GM23248 (cell line): ENCODE measurements at regions not wholly inside any gene's neighbourhood (a gene's known extent, or its start where the extent isn't known, plus 50 kb on each side); places are given as distances from the start of the nearest gene placed in this dataset.

Experiments used
- EZH2 ChIP-seq: fragments of 200-600 bp; sonication (generic); IDR thresholded peaks from 2 replicates; pipeline ENCODE4 v1.6.1; 2018; ENCODE audit warnings: antibody characterized with exemption, mild to moderate bottlenecking; ENCODE audit not compliant: insufficient read depth, poor library complexity, severe bottlenecking
- EZH2phosphoT487 ChIP-seq: fragments of 200-600 bp; sonication (generic); IDR thresholded peaks from 2 replicates; pipeline ENCODE4 v1.6.1; 2018; ENCODE audit warnings: antibody characterized with exemption, moderate library complexity, mild to moderate bottlenecking, low read depth; ENCODE audit not compliant: insufficient read depth

- no peak for TF ChIP-seq EZH2phosphoT487
- TF ChIP-seq EZH2 = no peak
These were observed 456.4 kb downstream of the SETBP1 start for GRCh38 chr18:45137087-45137419.
